Activated T-helper 1 cell treated with anti-CD3 and anti-CD28 coated beads, Interleukin-12 subunit alpha, Interleukin-12 subunit beta, Interleukin-2, Interleukin-4 antibody, amounts not matched to agents 30 ng/mL and 10 ng/mL and 1 ng/mL, durations not matched to agents 14 hours and 24 hours and 36 hours (primary cell): ENCODE measurements at regions not wholly inside any gene's neighbourhood (a gene's known extent, or its start where the extent isn't known, plus 50 kb on each side); places are given as distances from the start of the nearest gene placed in this dataset.
"Not testable (repeated sequence)": the region's sequence is repeated elsewhere in the genome, so short reads cannot be mapped to it uniquely, and the experiment has no call there.

Source experiments
- DNase-seq: peaks from one replicate; pipeline ENCODE4 v3.0.0; 2021; ENCODE audit warnings: low spot score
- H3K27ac Mint-ChIP-seq: one replicate; pipeline ENCODE4 v1.8.0; 2021; ENCODE audit warnings: mild to moderate bottlenecking, mixed read lengths
- H3K27me3 Mint-ChIP-seq: one replicate; pipeline ENCODE4 v1.8.0; 2022; ENCODE audit warnings: mild to moderate bottlenecking, moderate library complexity, mixed read lengths; ENCODE audit not compliant: insufficient read depth
- H3K36me3 Mint-ChIP-seq: one replicate; pipeline ENCODE4 v1.8.0; 2021; ENCODE audit warnings: low read depth, mixed read lengths
- H3K4me1 Mint-ChIP-seq: one replicate; pipeline ENCODE4 v1.8.0; 2021; ENCODE audit warnings: low read depth, mixed read lengths
- H3K4me3 Mint-ChIP-seq: one replicate; pipeline ENCODE4 v1.8.0; 2021; ENCODE audit warnings: mild to moderate bottlenecking, moderate library complexity, mixed read lengths
- H3K9me3 Mint-ChIP-seq: one replicate; pipeline ENCODE4 v1.8.0; 2021; ENCODE audit warnings: mixed read lengths
- intact Hi-C: fragments of 100-400 bp; cut with micrococcal nuclease; formaldehyde crosslinking; loops from one replicate; pipeline ENCODE4 v1.15.1; 2024

DNA sequence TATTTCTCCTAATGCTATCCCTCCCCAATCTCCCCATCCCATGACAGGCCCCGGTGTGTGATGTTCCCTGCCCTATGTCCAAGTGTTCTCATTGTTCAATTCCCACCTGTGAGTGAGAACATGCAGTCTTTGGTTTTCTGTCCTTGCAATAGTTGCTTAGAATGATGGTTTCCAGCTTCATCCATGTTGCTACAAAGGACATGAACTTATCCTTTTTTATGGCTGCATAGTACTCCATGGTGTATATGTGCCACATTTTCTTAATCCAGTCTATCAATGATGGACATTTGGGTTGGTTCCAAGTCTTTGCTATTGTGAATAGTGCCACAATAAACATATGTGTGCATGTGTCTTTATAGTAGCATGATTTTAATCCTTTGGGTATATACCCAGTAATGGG, 51.3 kb upstream of the RIOK2 start:
- H3K36me3 Mint-ChIP-seq, H3K9me3 Mint-ChIP-seq, DNase-seq, H3K4me1 Mint-ChIP-seq, H3K27ac Mint-ChIP-seq, intact Hi-C loops, H3K4me3 Mint-ChIP-seq, H3K27me3 Mint-ChIP-seq: not testable (repeated sequence)

DNA sequence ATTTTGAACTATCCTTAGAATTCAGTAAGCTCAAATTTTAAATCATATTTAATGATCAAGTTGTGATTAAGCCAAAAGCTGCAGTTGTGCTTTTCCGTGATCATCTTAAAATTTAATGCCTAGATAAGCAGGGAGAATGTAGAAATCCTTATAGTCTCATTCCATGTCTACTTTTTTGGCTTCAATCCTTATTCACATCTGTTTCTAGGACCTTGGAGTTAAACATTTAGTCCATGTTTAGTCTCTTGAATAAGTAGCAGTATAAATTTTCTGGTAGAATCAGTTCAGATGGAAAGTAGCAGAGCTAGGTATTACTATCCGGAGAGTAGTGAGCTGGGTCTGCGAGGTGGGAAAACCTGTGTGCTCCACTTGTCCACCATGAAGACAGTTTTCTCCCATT, 59.3 kb upstream of the RIOK2 start:
- no peak for DNase-seq
- no peaks in the 10 kb centered on the region for H3K36me3 Mint-ChIP-seq
- peaks cover 1% of the 10 kb centered on the region for H3K27me3 Mint-ChIP-seq
- H3K4me3 Mint-ChIP-seq: no peak overlapping the region
- intact Hi-C loops: no loop called here
- no peaks in the 10 kb centered on the region for H3K9me3 Mint-ChIP-seq
- no peak overlapping the region for H3K27ac Mint-ChIP-seq
- no peaks in the 10 kb centered on the region for H3K4me1 Mint-ChIP-seq

DNA sequence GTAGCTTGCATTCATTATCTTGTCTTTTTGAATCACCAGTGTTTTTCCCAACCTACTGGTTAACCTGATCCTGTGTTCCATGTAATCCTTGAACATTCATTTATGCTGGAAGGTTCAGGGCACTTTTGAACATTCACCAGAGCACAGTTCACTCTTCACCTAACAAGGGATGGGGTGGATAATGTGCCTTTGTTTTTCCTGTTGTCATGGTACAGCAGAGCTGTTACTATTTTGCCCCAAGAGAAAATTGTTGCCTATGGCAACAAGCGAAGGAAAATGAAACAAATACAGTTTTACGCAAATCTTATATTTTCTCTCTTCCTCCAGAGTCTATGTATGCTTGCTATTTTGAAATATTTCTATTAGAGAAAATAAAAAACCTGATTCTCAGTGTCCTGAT, 60.3 kb upstream of the RIOK2 start:
- no peaks in the 10 kb centered on the region for H3K9me3 Mint-ChIP-seq
- H3K27ac Mint-ChIP-seq: no peak overlapping the region
- intact Hi-C loops: no loop called here
- H3K4me3 Mint-ChIP-seq: no peak overlapping the region
- peaks cover 1% of the 10 kb centered on the region for H3K27me3 Mint-ChIP-seq
- no peak for DNase-seq
- H3K36me3 Mint-ChIP-seq: no peaks in the 10 kb centered on the region
- no peaks in the 10 kb centered on the region for H3K4me1 Mint-ChIP-seq

DNA sequence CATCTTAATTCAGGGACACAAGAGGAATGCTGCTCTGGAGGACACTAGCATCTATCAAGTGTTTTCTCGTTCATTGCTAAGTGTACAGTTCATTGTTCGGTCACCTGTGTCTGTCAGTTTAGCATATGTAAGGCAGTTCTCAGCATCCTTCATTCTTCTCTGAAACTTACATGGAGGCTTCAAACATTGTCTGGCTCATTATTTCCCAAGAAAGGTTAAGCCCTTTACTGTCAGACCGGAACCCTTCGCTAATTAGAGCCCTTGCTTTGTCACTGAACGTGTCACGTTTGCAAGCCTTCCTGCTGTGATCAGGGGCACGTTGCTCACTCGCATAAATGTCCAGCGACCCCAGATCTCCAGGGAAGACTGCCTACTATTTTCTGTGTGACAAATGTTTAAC, 62.3 kb upstream of the RIOK2 start:
- intact Hi-C loops: no loop called here
- no peaks in the 10 kb centered on the region for H3K4me1 Mint-ChIP-seq
- no peak for DNase-seq

DNA sequence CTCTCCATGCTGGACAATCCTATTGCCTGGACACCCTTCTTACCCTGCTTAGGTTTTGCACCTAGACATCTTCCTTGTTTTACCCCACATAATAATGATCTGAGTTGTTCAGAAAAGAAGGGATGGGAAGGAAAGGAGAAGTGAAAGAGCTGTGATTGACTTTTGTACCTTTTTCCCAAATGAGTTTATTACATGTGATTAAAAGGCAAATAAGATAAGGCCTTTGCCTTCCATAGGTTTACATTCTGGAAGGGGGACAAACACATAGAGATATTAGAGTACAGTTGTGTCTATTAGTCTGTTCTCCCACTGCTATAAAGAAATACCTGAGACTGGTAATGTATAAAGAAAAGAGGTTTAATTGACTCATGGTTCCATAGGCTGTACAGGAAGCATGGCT, 67.1 kb upstream of the RIOK2 start:
- no peak overlapping the region for H3K27ac Mint-ChIP-seq
- intact Hi-C loops: no loop called here
- DNase-seq: no peak
- no peaks in the 10 kb centered on the region for H3K27me3 Mint-ChIP-seq
- no peaks in the 10 kb centered on the region for H3K9me3 Mint-ChIP-seq
- no peak overlapping the region for H3K4me3 Mint-ChIP-seq
- H3K4me1 Mint-ChIP-seq: no peaks in the 10 kb centered on the region
- H3K36me3 Mint-ChIP-seq: no peaks in the 10 kb centered on the region

More for the DNA sequence above, 62.3 kb upstream of the RIOK2 start:
- Mint-ChIP-seq H3K9me3 (no peaks in the 10 kb centered on the region), H3K36me3 (no peaks in the 10 kb centered on the region), H3K4me3 (no peak overlapping the region), H3K27me3 (no peaks in the 10 kb centered on the region), H3K27ac (no peak overlapping the region)

DNA sequence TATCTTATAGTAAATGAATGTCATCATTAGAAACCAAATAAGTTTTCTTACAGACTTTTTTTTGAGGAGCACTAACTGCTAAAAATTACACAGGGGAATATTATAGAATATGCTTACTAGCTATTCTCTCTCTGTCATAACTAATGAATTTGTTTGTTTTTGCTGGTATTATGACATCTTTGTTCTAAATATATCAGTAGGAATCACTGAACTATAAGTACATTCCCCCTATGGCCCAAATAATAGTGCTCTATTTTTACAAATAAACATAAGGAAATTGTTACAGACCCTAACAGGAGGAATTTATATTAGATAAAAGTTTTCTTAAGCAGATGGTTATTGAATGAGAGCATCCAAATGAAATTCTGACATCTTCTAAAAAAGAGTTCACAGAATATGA, 83.0 kb upstream of the RIOK2 start:
- DNase-seq: no peak
- Mint-ChIP-seq H3K4me3 (no peak overlapping the region), H3K27me3 (peaks cover 3% of the 10 kb centered on the region), H3K4me1 (no peaks in the 10 kb centered on the region), H3K36me3 (no peaks in the 10 kb centered on the region), H3K9me3 (no peaks in the 10 kb centered on the region), H3K27ac (no peak overlapping the region)
- intact Hi-C loops: no loop called here

DNA sequence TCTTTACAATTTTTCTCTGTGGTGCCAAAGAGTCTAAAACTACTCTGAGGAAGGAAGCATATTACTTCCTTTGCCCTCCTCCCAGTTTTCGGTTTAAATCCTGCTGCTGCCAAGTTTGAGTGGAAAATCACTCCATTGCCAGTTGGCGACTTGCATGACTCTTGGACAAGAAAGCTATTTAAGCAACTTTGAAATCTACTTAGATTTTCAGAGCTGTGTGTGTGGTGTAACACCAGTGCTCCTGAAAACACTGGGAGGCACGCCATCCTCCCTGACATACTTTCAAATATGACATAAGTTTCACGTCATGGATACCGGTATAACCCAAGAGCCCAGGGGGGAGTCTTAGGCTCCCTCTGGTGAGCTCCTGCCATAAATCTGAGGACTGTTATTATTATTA, 83.5 kb upstream of the RIOK2 start:
- intact Hi-C loops: no loop called here
- Mint-ChIP-seq H3K27me3 (peaks cover 3% of the 10 kb centered on the region), H3K4me3 (no peak overlapping the region), H3K4me1 (no peaks in the 10 kb centered on the region), H3K36me3 (no peaks in the 10 kb centered on the region), H3K27ac (no peak overlapping the region), H3K9me3 (no peaks in the 10 kb centered on the region)
- no peak for DNase-seq

DNA sequence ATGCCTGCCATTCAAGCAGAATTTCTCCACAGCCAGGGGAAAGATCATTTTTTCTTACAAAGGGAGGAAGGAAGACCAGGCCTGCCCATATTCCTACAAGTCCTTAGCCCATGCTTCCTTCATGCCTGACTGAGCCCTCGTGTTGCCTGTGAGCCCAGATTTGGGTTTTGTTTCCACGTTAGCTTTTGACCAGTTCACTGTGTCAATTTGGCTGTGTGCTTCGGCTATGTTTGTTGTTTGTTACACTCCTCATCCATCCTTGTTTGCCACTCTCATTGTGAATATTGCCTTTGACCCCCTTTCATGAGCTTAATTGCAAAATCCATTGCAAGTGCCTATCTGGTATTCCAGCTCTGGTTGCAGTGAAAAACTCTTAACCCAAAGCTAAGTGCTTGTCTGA, 84.7 kb upstream of the RIOK2 start:
- Mint-ChIP-seq H3K36me3 (no peaks in the 10 kb centered on the region), H3K9me3 (peaks cover 1% of the 10 kb centered on the region), H3K4me3 (no peak overlapping the region), H3K4me1 (no peaks in the 10 kb centered on the region), H3K27ac (no peak overlapping the region), H3K27me3 (peaks cover 3% of the 10 kb centered on the region)
- no peak for DNase-seq
- intact Hi-C loops: no loop called here

DNA sequence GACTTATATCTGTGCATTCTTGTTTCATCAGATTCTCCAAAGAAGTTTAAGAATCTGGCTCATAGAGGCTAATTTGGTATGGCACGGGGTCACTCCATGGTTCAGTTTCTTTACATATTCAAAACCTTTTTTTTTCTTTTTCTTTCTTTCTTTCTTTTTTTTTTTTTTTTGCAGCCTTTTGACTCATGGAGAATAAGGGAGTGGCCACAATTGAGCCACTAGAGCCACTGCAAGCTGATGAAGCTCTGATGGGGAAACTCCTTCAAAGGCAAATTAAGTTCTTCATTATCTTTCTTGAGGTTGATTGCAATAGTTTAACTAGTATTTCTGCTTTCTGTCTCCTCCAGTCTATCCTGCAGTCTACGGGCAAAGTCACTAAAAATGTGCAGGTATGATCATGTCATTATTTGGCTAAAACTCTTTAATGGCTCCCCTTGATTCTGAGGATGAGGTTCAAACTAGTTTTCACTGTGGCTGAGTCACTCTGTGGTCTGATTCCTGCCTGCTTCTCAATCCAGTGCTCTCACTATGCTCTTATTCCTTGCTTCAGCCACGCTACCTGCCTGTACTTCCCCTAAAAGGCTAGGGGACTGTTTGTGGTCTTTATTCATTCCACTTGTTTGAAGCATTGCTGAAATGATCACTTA, 93.5 kb upstream of the RIOK2 start:
- Mint-ChIP-seq H3K27ac (no peak overlapping the region), H3K4me1 (no peaks in the 10 kb centered on the region), H3K4me3 (no peak overlapping the region), H3K9me3 (peaks cover 13% of the 10 kb centered on the region), H3K36me3 (no peaks in the 10 kb centered on the region), H3K27me3 (no peaks in the 10 kb centered on the region)
- no peak for DNase-seq
- intact Hi-C loops: no loop called here

DNA sequence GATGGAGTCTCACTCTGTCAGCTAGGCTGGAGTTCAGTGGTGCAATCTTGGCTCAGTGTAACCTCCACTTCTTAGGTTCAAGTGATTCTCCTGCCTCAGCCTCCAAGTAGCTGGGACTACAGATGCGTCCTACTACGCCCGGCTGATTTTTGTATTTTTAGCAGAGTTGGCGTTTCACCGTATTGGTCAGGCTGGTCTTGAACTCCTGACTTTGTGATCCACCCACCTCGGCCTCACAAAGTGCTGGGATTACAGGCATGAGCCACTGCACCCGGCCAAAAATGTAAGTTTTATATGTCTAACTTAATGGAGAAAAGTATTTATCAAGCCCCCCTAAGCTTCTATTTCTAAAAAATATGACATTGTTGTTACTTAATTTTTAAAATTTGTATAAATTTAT, 98.2 kb upstream of the RIOK2 start:
- no peak overlapping the region for H3K27ac Mint-ChIP-seq
- H3K9me3 Mint-ChIP-seq: no peaks in the 10 kb centered on the region
- intact Hi-C loops: no loop called here
- H3K4me1 Mint-ChIP-seq: no peaks in the 10 kb centered on the region
- H3K4me3 Mint-ChIP-seq: no peak overlapping the region
- no peaks in the 10 kb centered on the region for H3K36me3 Mint-ChIP-seq
- H3K27me3 Mint-ChIP-seq: no peaks in the 10 kb centered on the region
- DNase-seq: no peak

DNA sequence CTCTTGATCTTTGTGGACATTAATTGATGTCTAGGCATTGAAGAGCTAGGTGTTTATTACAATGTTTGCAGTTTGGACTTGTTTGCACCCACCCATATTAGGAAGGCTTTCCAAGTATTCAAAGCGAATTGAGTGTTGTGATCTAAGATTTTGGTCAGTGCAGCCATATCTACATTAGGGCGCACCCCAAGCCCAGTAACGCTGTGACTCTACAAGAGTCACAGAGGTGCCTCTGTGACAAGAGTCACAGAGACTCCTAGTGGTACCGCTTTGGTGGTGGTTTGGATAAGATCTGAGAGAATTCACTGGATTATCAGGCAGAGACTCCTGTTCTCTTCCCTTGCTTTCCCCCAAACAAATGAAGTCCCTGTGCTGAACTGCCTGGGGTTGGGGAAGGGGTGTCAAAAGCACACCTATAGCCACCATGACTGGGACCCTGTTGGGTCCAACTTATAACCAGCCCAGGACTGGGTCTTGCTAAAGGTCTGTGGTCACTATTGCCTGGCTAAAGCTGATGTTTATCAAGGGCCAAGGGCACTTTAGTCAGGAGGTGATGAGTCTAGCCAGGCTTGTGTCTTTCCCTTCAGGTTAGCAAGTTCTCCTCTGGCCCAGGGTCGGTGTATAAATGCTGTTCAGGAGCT, 114.1 kb upstream of the RIOK2 start:
- no peak for DNase-seq
- intact Hi-C loops: no loop called here
- H3K27me3 Mint-ChIP-seq: peaks cover 2% of the 10 kb centered on the region

DNA sequence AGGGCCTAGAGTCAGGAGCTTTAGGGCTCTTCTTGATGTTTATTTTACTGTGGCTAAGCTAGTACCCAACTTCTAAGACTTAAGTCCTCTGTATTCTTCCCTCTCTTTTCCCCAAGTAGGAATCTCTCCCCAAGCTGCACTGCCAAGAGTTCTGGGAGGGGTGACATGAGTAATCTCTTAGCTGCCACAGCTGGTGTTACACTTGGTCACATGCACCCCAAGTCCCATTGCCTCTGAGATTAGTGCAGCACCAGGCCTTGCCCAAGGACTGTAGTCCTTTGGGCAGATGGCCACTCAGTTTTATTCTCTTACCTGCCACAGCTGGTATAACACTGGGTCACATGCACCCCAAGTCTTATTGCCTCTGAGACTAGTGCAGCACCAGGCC, 114.7 kb upstream of the RIOK2 start:
- Mint-ChIP-seq H3K27ac (no peak overlapping the region), H3K27me3 (peaks cover under 1% of the 10 kb centered on the region), H3K4me1 (no peaks in the 10 kb centered on the region), H3K9me3 (peaks cover 4% of the 10 kb centered on the region), H3K36me3 (no peaks in the 10 kb centered on the region), H3K4me3 (no peak overlapping the region)
- intact Hi-C loops: no loop called here
- no peak for DNase-seq

More for the DNA sequence above, 114.1 kb upstream of the RIOK2 start:
- peaks cover 4% of the 10 kb centered on the region for H3K9me3 Mint-ChIP-seq
- H3K36me3 Mint-ChIP-seq: no peaks in the 10 kb centered on the region
- no peak overlapping the region for H3K4me3 Mint-ChIP-seq
- no peak overlapping the region for H3K27ac Mint-ChIP-seq
- no peaks in the 10 kb centered on the region for H3K4me1 Mint-ChIP-seq

DNA sequence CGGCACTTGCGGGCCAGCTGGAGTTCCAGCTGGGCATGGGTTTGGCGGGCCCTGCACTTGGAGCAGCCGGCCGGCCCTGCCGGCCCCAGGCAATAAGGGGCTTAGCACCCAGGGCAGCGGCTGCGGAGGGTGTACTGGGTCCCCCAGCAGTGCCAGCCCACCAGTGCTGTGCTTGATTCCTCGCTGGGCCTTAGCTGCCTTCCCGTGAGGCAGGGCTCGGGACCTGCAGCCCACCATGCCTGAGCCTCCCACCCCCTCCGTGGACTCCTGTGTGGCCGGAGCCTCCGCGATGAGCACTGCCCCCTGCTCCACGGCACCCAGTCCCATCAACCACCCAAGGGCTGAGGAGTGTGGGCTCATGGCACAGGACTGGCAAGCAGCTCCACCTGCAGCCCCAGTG, 118.1 kb upstream of the RIOK2 start:
- H3K4me3 Mint-ChIP-seq, DNase-seq, H3K9me3 Mint-ChIP-seq, H3K27ac Mint-ChIP-seq, H3K36me3 Mint-ChIP-seq, intact Hi-C loops, H3K27me3 Mint-ChIP-seq, H3K4me1 Mint-ChIP-seq: not testable (repeated sequence)

DNA sequence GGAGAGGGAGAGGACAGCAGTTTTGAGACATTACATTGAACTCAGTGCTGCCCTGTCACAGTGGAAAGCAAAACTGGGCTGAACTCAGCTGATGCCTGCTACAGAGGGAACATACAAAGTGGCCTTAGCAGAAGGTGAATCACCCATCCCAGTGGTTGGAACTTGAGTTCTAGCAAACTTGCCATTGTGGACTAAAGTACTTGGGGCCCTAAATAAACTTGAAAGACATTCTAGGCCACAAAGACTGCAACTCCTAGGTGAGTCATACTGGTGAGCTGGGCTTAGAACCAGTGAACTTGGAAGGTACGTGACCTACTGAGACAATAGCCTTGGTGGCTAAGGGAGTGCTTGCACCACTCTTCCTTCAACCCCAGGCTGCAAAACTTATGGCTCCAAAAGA, 155.7 kb upstream of the RIOK2 start:
- Mint-ChIP-seq H3K27ac (no peak overlapping the region), H3K4me1 (no peaks in the 10 kb centered on the region), H3K27me3 (no peaks in the 10 kb centered on the region), H3K9me3 (peaks cover 20% of the 10 kb centered on the region), H3K4me3 (no peak overlapping the region), H3K36me3 (no peaks in the 10 kb centered on the region)
- no peak for DNase-seq
- intact Hi-C loops: no loop called here
